ENCODE measurements at regions not wholly inside any gene's neighbourhood (a gene's known extent, or its start where the extent isn't known, plus 50 kb on each side); places are given as distances from the start of the nearest gene placed in this dataset.

- DNase-seq = no peak
These were observed 88.8 kb upstream of the PLEKHG7 start for GRCh38 chr12:92614001-92614400.

GRCh38 chr12:92612611-92613010 lies 90.2 kb upstream of the PLEKHG7 start:
- no peak for DNase-seq

- peak; percentile 38 for DNase-seq
These were observed 94.4 kb upstream of the PLEKHG7 start for GRCh38 chr12:92608151-92609091.

- no peak for DNase-seq
These were observed 95.8 kb upstream of the PLEKHG7 start for GRCh38 chr12:92606956-92607355.

GRCh38 chr12:92605621-92606170 lies 97.1 kb upstream of the PLEKHG7 start:
- no peak for DNase-seq

GRCh38 chr12:92604786-92605185 lies 98.0 kb upstream of the PLEKHG7 start:
- no peak for DNase-seq

GRCh38 chr12:92603741-92604432 lies 98.9 kb upstream of the PLEKHG7 start:
- no peak for DNase-seq

- no peak for DNase-seq
These were observed 99.7 kb upstream of the PLEKHG7 start for GRCh38 chr12:92602930-92603623.

GRCh38 chr12:92602476-92602875 lies 100.3 kb upstream of the PLEKHG7 start:
- no peak for DNase-seq

GRCh38 chr12:92601680-92602079 lies 101.1 kb upstream of the PLEKHG7 start:
- DNase-seq = no peak

- DNase-seq = no peak
These were observed 101.6 kb upstream of the PLEKHG7 start for GRCh38 chr12:92601176-92601575.

GRCh38 chr12:92600052-92600451 lies 102.7 kb upstream of the PLEKHG7 start:
- no peak for DNase-seq

GRCh38 chr12:92597997-92598396 lies 104.8 kb upstream of the PLEKHG7 start:
- DNase-seq = no peak

- no peak for DNase-seq
These were observed 105.7 kb upstream of the PLEKHG7 start for GRCh38 chr12:92597118-92597517.

- no peak for DNase-seq
These were observed 106.4 kb upstream of the PLEKHG7 start for GRCh38 chr12:92596383-92596782.

- no peak for DNase-seq
These were observed 107.1 kb upstream of the PLEKHG7 start for GRCh38 chr12:92595663-92596062.

GRCh38 chr12:92593734-92594402 lies 108.9 kb upstream of the PLEKHG7 start:
- no peak for DNase-seq

- no peak for DNase-seq
These were observed 117.6 kb upstream of the PLEKHG7 start for GRCh38 chr12:92585115-92585727.

GRCh38 chr12:92583910-92584309 lies 118.9 kb upstream of the PLEKHG7 start:
- no peak for DNase-seq

- no peak for DNase-seq
These were observed 119.9 kb upstream of the PLEKHG7 start for GRCh38 chr12:92582893-92583292.

- DNase-seq = peak; percentile 92
These were observed 120.3 kb upstream of the PLEKHG7 start for GRCh38 chr12:92582475-92582874.

GRCh38 chr12:92581604-92582003 lies 121.2 kb upstream of the PLEKHG7 start:
- DNase-seq = no peak

Measured in NCI-H345 (cell line).